SK-N-MC (cell line): ENCODE measurements at regions not wholly inside any gene's neighbourhood (a gene's known extent, or its start where the extent isn't known, plus 50 kb on each side); places are given as distances from the start of the nearest gene placed in this dataset.

Experiments
- DNase-seq: peaks from one replicate; pipeline ENCODE4 v3.0.0-alpha.2; 2011; ENCODE audit warnings: low read depth, low spot score
- H3K27ac ChIP-seq: fragments of 200-600 bp; sonication (generic); 2 replicates; pipeline ENCODE4 v1.5.1; 2016; ENCODE audit warnings: mixed run types
- H3K36me3 ChIP-seq: fragments of 200-600 bp; sonication (generic); 2 replicates; pipeline ENCODE4 v1.6.1; 2017; ENCODE audit warnings: antibody characterized with exemption, low read length, mixed read lengths; ENCODE audit not compliant: insufficient read depth
- H3K4me3 ChIP-seq: fragments of 200-600 bp; sonication (generic); 2 replicates; pipeline ENCODE4 v1.5.1; 2016
- H3K9ac ChIP-seq: fragments of 200-600 bp; sonication (generic); 2 replicates; pipeline ENCODE4 v1.8.0; 2017; ENCODE audit warnings: mixed run types, mixed read lengths; ENCODE audit not compliant: insufficient read length
- H3K9me3 ChIP-seq: fragments of 200-600 bp; sonication (generic); 2 replicates; pipeline ENCODE4 v1.6.1; 2017; ENCODE audit warnings: low read depth, mild to moderate bottlenecking, antibody characterized with exemption, low read length, moderate library complexity, mixed read lengths
- EZH2 ChIP-seq: fragments of 200-600 bp; sonication (generic); IDR thresholded peaks from one replicate; pipeline ENCODE4 v1.6.1; 2017; ENCODE audit warnings: antibody characterized with exemption
- FOXP2 ChIP-seq: optimal IDR thresholded peaks from 2 replicates; pipeline ENCODE3; 2011; ENCODE audit warnings: mild to moderate bottlenecking, moderate library complexity; ENCODE audit not compliant: insufficient read depth; ENCODE audit errors: extremely low read length, control extremely low read depth
- POLR2AphosphoS5 ChIP-seq: IDR thresholded peaks from 2 replicates; pipeline ENCODE4 v1.6.1; 2012; ENCODE audit warnings: mild to moderate bottlenecking, low read depth, low read length, borderline replicate concordance

- no peaks in the 10 kb centered on the region for H3K9me3 ChIP-seq
- H3K27ac ChIP-seq: no peak overlapping the region
- H3K36me3 ChIP-seq: no peaks in the 10 kb centered on the region
- DNase-seq: no peak
- no peak for TF ChIP-seq EZH2
- no peak for TF ChIP-seq POLR2AphosphoS5
- no peak for TF ChIP-seq FOXP2
- no peak overlapping the region for H3K9ac ChIP-seq
- H3K4me3 ChIP-seq: no peak overlapping the region
Observed at GRCh38 chr5:4533457-4534105, 606.5 kb upstream of the ADAMTS16 start.

- H3K27ac ChIP-seq: no peak overlapping the region
- no peak overlapping the region for H3K4me3 ChIP-seq
- no peak for DNase-seq
- H3K9me3 ChIP-seq: no peaks in the 10 kb centered on the region
- no peak overlapping the region for H3K9ac ChIP-seq
- no peaks in the 10 kb centered on the region for H3K36me3 ChIP-seq
- TF ChIP-seq FOXP2 (no peak), POLR2AphosphoS5 (no peak), EZH2 (no peak)
Observed at GRCh38 chr5:4537489-4537888, 602.6 kb upstream of the ADAMTS16 start.

- TF ChIP-seq EZH2 (no peak), POLR2AphosphoS5 (no peak), FOXP2 (no peak)
- H3K9ac ChIP-seq: no peak overlapping the region
- H3K27ac ChIP-seq: no peak overlapping the region
- H3K36me3 ChIP-seq: no peaks in the 10 kb centered on the region
- no peaks in the 10 kb centered on the region for H3K9me3 ChIP-seq
- H3K4me3 ChIP-seq: no peak overlapping the region
- no peak for DNase-seq
Observed at GRCh38 chr5:4540375-4541173, 599.6 kb upstream of the ADAMTS16 start.

GRCh38 chr5:4541334-4541733 is 598.8 kb upstream of the ADAMTS16 start:
- no peaks in the 10 kb centered on the region for H3K36me3 ChIP-seq
- TF ChIP-seq EZH2 (no peak), POLR2AphosphoS5 (no peak), FOXP2 (no peak)
- no peak overlapping the region for H3K4me3 ChIP-seq
- H3K9me3 ChIP-seq: no peaks in the 10 kb centered on the region
- DNase-seq: no peak
- H3K27ac ChIP-seq: no peak overlapping the region
- H3K9ac ChIP-seq: no peak overlapping the region

- Histone ChIP-seq H3K4me3 (no peak overlapping the region), H3K9ac (no peak overlapping the region), H3K9me3 (no peaks in the 10 kb centered on the region), H3K27ac (no peak overlapping the region), H3K36me3 (no peaks in the 10 kb centered on the region)
- no peak for DNase-seq
- TF ChIP-seq FOXP2 (no peak), POLR2AphosphoS5 (no peak), EZH2 (no peak)
Observed at GRCh38 chr5:4542145-4542778, 597.9 kb upstream of the ADAMTS16 start.

GRCh38 chr5:4544049-4544670 is 596.0 kb upstream of the ADAMTS16 start:
- H3K27ac ChIP-seq: no peak overlapping the region
- H3K9ac ChIP-seq: no peak overlapping the region
- H3K36me3 ChIP-seq: no peaks in the 10 kb centered on the region
- no peak for TF ChIP-seq POLR2AphosphoS5
- TF ChIP-seq EZH2: no peak
- no peak for TF ChIP-seq FOXP2
- no peak overlapping the region for H3K4me3 ChIP-seq
- H3K9me3 ChIP-seq: no peaks in the 10 kb centered on the region
- no peak for DNase-seq

GRCh38 chr5:4547547-4547946 is 592.6 kb upstream of the ADAMTS16 start:
- no peak overlapping the region for H3K9ac ChIP-seq
- no peak overlapping the region for H3K4me3 ChIP-seq
- no peaks in the 10 kb centered on the region for H3K9me3 ChIP-seq
- H3K27ac ChIP-seq: no peak overlapping the region
- DNase-seq: no peak
- no peak for TF ChIP-seq POLR2AphosphoS5
- TF ChIP-seq EZH2: no peak
- TF ChIP-seq FOXP2: no peak
- no peaks in the 10 kb centered on the region for H3K36me3 ChIP-seq

GRCh38 chr5:4548341-4548740 is 591.8 kb upstream of the ADAMTS16 start:
- no peak overlapping the region for H3K9ac ChIP-seq
- no peak for TF ChIP-seq EZH2
- TF ChIP-seq FOXP2: no peak
- TF ChIP-seq POLR2AphosphoS5: no peak
- H3K27ac ChIP-seq: no peak overlapping the region
- H3K4me3 ChIP-seq: no peak overlapping the region
- H3K9me3 ChIP-seq: no peaks in the 10 kb centered on the region
- no peaks in the 10 kb centered on the region for H3K36me3 ChIP-seq
- no peak for DNase-seq
